GM12872 (cell line): ENCODE measurements at regions not wholly inside any gene's neighbourhood (a gene's known extent, or its start where the extent isn't known, plus 50 kb on each side); places are given as distances from the start of the nearest gene placed in this dataset.

Experiments used
- TF ChIP-seq, protein P1 (sequence below): IDR thresholded peaks from 3 replicates; pipeline ENCODE4 v1.5.1; 2011; ENCODE audit warnings: low read depth, mild to moderate bottlenecking, low read length, moderate library complexity; ENCODE audit not compliant: insufficient read depth

DNA sequence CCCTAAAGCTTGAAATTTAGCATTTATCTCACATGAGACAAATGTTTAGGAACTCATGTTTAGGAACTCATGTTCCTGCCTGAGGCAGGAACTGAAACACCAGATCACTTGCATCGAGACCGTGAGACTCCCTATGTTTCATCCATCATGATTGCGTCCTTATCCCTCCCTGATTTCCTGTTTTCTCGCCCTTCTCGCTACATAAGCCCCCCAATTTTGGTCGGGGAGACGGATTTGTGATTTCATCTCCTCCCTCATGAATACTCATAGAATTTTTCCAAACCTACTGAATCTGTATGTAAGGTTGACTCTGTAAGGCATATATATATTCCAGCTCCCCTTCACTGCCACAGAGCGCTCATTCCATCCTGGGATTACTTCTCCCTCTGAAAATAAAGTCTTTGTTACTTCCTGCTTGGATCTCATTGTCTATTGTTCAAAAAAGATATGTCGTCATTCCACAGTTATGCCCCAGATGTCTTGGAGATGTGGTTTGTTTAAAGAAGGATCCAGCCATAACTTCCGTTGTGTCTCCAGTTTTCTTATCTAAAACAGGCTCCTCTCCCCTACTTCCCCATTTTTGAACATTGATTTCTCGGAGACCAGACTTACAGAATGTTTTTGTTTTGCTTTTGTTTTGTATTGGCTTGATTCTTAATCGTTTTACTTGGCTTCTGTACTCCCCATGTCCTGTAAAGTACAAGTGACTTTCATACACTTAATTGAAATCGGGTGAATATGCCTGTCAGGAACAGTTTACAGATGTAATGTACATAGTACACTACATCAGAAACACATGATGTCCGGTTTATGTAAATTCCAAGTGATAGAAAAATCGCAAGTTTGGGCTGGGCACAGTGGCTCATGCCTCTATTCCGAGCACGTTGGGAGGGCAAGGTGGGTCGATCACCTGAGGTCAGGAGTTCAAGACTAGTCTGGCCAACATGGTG, 118.7 kb downstream of the HFE start:
- TF ChIP-seq, protein P1, sequence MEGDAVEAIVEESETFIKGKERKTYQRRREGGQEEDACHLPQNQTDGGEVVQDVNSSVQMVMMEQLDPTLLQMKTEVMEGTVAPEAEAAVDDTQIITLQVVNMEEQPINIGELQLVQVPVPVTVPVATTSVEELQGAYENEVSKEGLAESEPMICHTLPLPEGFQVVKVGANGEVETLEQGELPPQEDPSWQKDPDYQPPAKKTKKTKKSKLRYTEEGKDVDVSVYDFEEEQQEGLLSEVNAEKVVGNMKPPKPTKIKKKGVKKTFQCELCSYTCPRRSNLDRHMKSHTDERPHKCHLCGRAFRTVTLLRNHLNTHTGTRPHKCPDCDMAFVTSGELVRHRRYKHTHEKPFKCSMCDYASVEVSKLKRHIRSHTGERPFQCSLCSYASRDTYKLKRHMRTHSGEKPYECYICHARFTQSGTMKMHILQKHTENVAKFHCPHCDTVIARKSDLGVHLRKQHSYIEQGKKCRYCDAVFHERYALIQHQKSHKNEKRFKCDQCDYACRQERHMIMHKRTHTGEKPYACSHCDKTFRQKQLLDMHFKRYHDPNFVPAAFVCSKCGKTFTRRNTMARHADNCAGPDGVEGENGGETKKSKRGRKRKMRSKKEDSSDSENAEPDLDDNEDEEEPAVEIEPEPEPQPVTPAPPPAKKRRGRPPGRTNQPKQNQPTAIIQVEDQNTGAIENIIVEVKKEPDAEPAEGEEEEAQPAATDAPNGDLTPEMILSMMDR, result no peak

GRCh38 chr6:26206868-26207801, 119.9 kb downstream of the HFE start:
- TF ChIP-seq, protein P1, result no peak

GRCh38 chr6:26211963-26212362, 124.7 kb downstream of the HFE start:
- TF ChIP-seq, protein P1, result no peak

- TF ChIP-seq, protein P1, result no peak
Observed at GRCh38 chr6:26213334-26214075, 126.3 kb downstream of the HFE start.

- TF ChIP-seq, protein P1, result no peak
Observed at GRCh38 chr6:26214803-26215584, 127.8 kb downstream of the HFE start.

DNA sequence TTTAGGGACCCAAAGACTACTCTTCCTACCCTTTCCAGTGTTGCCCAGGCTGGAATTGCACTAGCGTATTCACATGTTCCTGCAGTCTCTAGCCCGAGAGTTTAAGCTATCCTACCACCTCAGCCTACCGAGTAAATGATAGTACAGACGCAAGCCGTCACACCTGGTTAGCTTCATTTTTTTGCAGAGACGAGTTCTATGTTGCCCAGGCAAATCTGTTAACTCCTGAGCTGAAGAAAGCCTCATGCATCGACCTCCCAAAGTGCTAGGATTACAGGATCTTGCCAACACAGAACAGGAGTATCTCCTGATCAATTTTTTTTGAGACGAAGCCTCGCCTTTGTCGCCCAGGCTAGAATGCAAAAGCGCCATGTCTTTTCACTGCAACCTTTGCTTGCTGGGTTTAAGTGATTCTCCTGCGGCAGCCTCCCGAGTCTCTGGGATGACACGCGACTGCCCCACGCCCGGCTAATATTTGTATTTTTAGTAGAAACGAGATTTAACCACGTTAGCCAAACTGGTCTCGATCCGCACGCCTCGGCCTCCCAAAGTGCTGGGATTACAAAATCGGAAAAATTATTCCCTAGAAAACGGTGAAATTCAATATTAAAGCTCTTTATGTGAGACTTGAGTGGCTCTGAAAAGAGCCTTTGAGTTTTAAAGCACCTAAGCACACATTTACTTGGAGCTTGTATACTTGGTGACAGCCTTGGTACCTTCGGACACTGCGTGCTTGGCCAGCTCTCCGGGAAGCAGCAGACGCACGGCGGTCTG, 128.5 kb downstream of the HFE start:
- TF ChIP-seq, protein P1, result no peak
